Activated CD4-positive, CD25-positive, alpha-beta regulatory T cell treated with anti-CD3 and anti-CD28 coated beads, Interleukin-2, amount 50 U/mL, for 24 hours (primary cell): ENCODE measurements at regions not wholly inside any gene's neighbourhood (a gene's known extent, or its start where the extent isn't known, plus 50 kb on each side); places are given as distances from the start of the nearest gene placed in this dataset.

ENCODE experiments used
- ATAC-seq, 2 donors: fragments of 150-1000 bp; cut with Tn5 transposase; one replicate each; pipeline ENCODE4 v1.10.0; 2021; ENCODE audit warnings: mild to moderate bottlenecking in 1 of 2, moderate library complexity in 1 of 2

- no peak for ATAC-seq
These were observed 839.1 kb upstream of the RBFOX1 start for GRCh38 chr16:6493555-6493954.

- ATAC-seq, result no peak
These were observed 839.9 kb upstream of the RBFOX1 start for GRCh38 chr16:6492742-6493141.

DNA sequence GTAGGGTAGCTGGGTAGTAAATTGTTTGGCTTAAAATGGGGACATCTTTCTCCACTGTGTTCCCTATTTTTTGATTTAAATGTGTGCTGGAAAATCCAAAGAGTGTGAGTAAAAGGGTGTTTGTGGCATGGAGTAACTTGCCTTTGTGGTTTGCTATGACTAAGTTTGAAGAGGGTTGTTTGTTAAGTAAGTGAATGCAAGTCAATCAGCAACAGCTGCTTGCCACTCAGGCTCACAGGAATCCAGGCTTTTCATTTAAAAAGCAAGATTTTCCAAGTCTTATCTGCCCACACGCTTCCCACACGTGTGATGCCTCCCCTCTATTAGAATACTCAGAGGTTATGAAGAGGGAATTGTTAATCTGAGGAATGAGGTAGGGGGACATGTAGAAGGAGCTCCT is 847.7 kb upstream of the RBFOX1 start:
- no peak for ATAC-seq

DNA sequence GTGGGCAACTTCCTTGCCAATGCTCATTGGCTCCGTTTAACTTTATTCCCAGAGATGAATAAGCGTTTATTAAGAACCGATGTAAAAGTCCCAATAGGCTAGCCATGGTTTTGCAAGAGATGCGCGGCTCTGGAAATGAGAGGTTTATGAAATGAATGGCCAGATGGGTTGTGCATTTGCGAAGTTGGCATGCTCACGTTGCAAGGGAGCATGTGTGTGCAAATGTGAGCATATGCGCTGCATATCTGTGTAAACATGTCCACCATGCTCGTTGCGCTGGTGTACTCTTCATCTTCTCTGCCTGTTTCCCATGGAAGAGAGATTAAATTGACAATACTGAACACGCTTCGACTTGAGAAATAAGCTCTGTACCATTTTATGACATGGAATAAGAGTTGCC is 848.6 kb upstream of the RBFOX1 start:
- ATAC-seq, result no peak

- ATAC-seq, result no peak
These were observed 849.1 kb upstream of the RBFOX1 start for GRCh38 chr16:6483469-6484033.

- ATAC-seq, result no peak
These were observed 849.8 kb upstream of the RBFOX1 start for GRCh38 chr16:6482696-6483468.

- ATAC-seq, result no peak
These were observed 850.8 kb upstream of the RBFOX1 start for GRCh38 chr16:6481894-6482293.

DNA sequence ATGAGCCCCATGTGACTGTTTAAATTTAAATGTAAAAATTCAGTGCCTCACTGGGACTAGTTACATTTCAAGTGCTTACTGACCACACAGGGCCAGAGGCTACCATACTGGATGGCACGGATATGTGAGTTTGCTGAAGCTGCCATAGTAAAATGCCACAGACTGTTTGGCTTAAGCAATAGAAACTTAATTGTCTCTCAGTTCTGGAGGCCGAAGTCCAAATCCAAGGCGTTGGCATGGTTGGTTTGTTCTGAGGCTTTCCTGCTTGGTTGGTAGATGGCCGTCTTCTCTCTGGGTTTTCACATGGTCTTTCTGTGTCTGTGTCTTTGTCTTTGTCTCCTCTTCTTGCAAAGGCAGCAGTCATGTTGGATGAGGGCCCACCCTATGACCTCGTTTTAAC is 878.9 kb upstream of the RBFOX1 start:
- no peak for ATAC-seq

- ATAC-seq, result no peak
These were observed 885.4 kb upstream of the RBFOX1 start for GRCh38 chr16:6447021-6447790.

DNA sequence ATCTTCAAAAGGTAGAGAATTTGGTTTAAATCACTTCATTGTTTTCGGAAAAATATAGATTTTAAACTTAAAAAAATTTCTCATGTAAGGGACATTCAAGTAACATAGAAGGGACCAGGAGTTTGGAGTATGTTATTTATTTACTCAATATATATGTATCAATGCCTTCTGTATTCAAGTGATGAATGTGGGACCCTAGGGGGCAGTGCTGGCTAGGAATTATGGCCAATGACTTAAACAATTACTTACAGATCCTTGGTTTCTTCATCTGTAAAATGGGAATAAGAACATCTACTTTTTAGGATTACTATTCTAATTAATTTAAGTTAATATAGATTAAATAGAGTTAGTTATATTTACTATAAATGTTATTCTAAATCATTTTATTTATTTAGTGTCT is 886.3 kb upstream of the RBFOX1 start:
- no peak for ATAC-seq

GRCh38 chr16:6439129-6439528 is 893.5 kb upstream of the RBFOX1 start:
- no peak for ATAC-seq

DNA sequence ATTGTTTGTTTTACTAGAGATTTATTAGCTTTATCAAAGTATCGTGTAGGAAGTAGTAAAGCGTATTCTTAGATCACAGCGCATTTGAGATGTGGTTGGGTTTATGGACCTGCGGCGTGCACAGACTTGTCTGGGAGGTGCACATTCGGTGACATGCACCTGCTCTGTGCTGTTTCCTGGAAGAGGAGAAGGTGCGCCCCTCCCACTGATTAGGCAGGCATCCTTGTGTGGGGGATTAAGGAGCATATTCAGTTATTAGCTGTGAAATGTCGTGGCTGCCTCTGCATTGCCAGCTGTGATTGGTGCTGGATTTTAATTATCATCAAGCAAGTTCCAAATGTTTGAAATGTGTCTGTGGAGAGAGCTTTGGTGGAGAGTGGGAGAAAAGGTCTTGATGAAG is 903.8 kb upstream of the RBFOX1 start:
- no peak for ATAC-seq

- no peak for ATAC-seq
These were observed 905.0 kb upstream of the RBFOX1 start for GRCh38 chr16:6427621-6428020.

- ATAC-seq, result no peak
These were observed 925.0 kb upstream of the RBFOX1 start for GRCh38 chr16:6407596-6407995.

- no peak for ATAC-seq
These were observed 926.6 kb upstream of the RBFOX1 start for GRCh38 chr16:6406028-6406427.

- ATAC-seq, result no peak
These were observed 949.7 kb upstream of the RBFOX1 start for GRCh38 chr16:6382924-6383459.

- no peak for ATAC-seq
These were observed 950.7 kb upstream of the RBFOX1 start for GRCh38 chr16:6381896-6382295.

DNA sequence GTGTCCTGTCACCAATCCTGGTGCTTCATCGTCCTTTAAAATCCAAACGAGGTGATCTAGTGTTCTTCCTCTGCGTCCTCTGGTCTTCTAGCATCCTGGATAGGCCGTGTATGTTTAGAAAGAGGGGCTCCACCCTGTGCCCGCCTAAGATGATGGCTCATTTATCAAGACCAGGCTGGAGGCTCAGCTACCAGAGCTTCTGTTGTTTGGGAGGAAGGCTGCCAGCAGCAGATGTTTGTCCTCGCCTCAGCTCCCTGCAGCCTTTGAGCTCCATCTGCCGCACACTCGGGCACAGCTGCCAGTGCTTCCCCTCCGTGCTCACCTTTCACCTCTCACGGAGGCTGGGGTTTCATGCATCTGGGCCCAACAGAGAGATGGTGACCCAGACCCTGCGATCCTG is 954.7 kb upstream of the RBFOX1 start:
- ATAC-seq, result no peak

DNA sequence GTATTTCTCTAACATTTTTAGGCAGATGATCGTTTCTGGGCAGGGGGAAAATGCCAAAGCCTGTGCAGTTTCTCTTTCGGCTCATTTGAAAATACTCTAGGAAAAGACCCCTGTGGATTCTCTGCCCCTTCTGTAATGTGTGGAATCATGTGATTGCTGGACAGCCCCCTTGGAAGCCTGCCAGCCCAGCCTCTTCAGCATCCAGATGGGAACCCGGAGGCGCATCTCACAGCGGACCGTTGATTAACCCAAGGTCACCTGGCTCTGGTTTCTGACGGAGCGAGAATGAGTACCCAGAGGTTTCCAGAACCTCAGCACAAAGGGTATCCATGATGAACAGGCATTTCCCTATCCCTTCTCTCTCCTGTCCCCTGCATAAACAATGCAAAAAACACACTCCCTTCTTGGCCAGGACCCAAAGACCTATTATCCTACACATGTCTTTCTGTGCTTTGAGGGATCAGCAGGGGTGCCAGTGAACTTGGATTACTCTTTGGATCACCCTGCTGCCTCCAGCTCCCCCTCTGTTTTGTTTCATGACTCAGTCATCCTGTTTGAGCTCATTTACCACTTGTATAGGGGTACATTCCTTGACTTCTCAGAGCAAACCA is 957.1 kb upstream of the RBFOX1 start:
- no peak for ATAC-seq

GRCh38 chr16:6374821-6375220 is 957.8 kb upstream of the RBFOX1 start:
- ATAC-seq, result no peak

- ATAC-seq, result no peak
These were observed 967.8 kb upstream of the RBFOX1 start for GRCh38 chr16:6364846-6365245.

DNA sequence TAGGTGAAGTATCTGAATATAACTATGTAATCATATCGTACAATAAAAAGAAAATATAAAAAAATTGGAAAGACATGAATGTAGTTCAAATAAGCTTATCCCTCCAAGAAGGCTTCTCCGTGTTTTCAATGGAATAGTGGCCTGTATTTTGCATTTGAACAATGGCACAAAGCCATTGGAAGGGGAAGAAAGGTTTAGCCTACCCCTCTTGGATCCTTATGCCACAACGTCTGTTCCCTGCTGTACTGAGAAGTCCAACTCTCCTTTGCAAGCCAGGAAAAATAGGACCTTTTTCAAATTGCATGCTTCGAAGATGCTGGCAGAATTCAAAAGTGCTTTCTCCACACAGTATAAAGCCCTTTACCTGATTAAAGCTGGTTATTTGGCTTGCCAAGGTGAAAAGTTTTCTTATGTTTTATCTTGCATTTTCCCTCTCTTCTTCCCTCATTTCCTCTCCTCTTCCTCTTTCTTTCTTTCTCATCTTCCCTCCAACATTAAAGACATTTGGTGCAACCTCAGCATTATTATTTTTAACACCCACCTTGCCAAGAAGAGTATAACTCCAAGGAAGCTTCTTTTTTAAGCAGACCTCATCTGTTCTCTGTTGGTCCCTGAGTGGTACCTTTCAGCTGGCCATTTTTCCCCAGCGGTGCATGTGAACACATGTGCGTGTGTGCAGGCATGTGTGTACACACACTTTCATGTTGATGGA is 968.6 kb upstream of the RBFOX1 start:
- ATAC-seq, result no peak

DNA sequence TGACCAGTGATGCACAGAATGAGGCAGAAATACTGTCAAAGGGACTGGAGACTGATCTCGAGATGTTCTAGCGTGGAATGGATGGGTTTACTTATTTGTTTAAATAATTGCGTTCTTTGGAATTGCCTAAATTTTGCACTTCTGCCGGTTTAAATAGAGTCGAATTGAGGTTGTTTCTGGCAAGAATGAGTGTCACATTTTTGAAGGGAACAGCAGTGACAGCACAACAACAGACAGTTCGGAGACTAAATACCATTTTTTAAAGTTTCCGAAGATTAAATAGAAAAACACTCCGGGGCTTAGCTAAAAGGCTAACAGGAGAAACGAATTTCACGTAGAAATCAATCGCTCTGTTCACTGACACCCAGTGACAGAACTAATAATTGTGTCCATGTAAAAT is 969.2 kb upstream of the RBFOX1 start:
- no peak for ATAC-seq
